OCI-LY1 (cell line): ENCODE measurements at regions not wholly inside any gene's neighbourhood (a gene's known extent, or its start where the extent isn't known, plus 50 kb on each side); places are given as distances from the start of the nearest gene placed in this dataset.

Source experiments
- H2AFZ ChIP-seq: fragments of 200-600 bp; sonication (generic), shearing (Covaris generic); 2 replicates; pipeline ENCODE4 v1.6.0; 2014; ENCODE audit warnings: antibody characterized with exemption, mild to moderate bottlenecking, low read length
- H3F3A ChIP-seq: fragments of 200-600 bp; sonication (generic), shearing (Covaris generic); 2 replicates; pipeline ENCODE4 v1.6.0; 2014; ENCODE audit warnings: mild to moderate bottlenecking, antibody characterized with exemption, low read length, moderate library complexity; ENCODE audit not compliant: insufficient read depth
- H3K27ac ChIP-seq: fragments of 200-600 bp; sonication (generic); 2 replicates; pipeline ENCODE4 v1.5.1; 2014; ENCODE audit warnings: low read length, mixed run types, mild to moderate bottlenecking, low read depth; ENCODE audit not compliant: poor library complexity, severe bottlenecking
- H3K27me3 ChIP-seq: fragments of 200-600 bp; sonication (generic); 2 replicates; pipeline ENCODE4 v1.6.0; 2014; ENCODE audit warnings: antibody characterized with exemption, mild to moderate bottlenecking, low read length, moderate library complexity; ENCODE audit not compliant: insufficient read depth
- H3K36me3 ChIP-seq: fragments of 200-600 bp; sonication (generic); 2 replicates; pipeline ENCODE4 v1.6.1; 2014; ENCODE audit warnings: mild to moderate bottlenecking, antibody characterized with exemption, low read length, moderate library complexity, mixed read lengths; ENCODE audit not compliant: insufficient read depth
- H3K4me1 ChIP-seq: fragments of 200-600 bp; sonication (generic); 2 replicates; pipeline ENCODE4 v1.5.1; 2014; ENCODE audit warnings: mild to moderate bottlenecking, low read length, moderate library complexity; ENCODE audit not compliant: insufficient read depth, severe bottlenecking
- H3K4me2 ChIP-seq: fragments of 200-600 bp; sonication (generic), shearing (Covaris generic); 2 replicates; pipeline ENCODE4 v1.6.1; 2014; ENCODE audit warnings: low read length
- H3K4me3 ChIP-seq: fragments of 200-600 bp; sonication (generic); 2 replicates; pipeline ENCODE4 v1.5.1; 2014; ENCODE audit warnings: low read length, low read depth, mild to moderate bottlenecking, mixed read lengths; ENCODE audit not compliant: poor library complexity, severe bottlenecking
- H3K79me2 ChIP-seq: fragments of 200-600 bp; shearing (Covaris generic); 2 replicates; pipeline ENCODE4 v1.6.1; 2016; ENCODE audit warnings: mixed run types, low read length, mixed read lengths; ENCODE audit not compliant: insufficient read depth
- H3K9ac ChIP-seq: fragments of 200-600 bp; sonication (generic), shearing (Covaris generic); 2 replicates; pipeline ENCODE4 v1.6.1; 2014; ENCODE audit warnings: mild to moderate bottlenecking, low read length, mixed read lengths
- H3K9me2 ChIP-seq: fragments of 200-600 bp; sonication (generic), shearing (Covaris generic); 2 replicates; pipeline ENCODE4 v1.6.1; 2014; ENCODE audit warnings: low read depth, mild to moderate bottlenecking, low read length, mixed read lengths
- H3K9me3 ChIP-seq: fragments of 200-600 bp; shearing (Covaris generic); 2 replicates; pipeline ENCODE4 v1.6.1; 2014; ENCODE audit warnings: low read length, mixed read lengths
- H4K20me1 ChIP-seq: fragments of 200-600 bp; sonication (generic), shearing (Covaris generic); 2 replicates; pipeline ENCODE4 v1.6.0; 2016; ENCODE audit warnings: mild to moderate bottlenecking, low read length; ENCODE audit not compliant: insufficient read depth
- CTCF ChIP-seq: fragments of 200-600 bp; sonication (generic), shearing (Covaris generic); IDR thresholded peaks from 2 replicates; pipeline ENCODE4 v1.5.1; 2017; ENCODE audit warnings: mild to moderate bottlenecking, antibody characterized with exemption, low read length, moderate library complexity, mixed read lengths
- EZH2 ChIP-seq: fragments of 200-600 bp; sonication (generic), shearing (Covaris generic); IDR thresholded peaks from 2 replicates; pipeline ENCODE4 v1.8.0; 2017; ENCODE audit warnings: borderline replicate concordance, mixed run types, mild to moderate bottlenecking, antibody characterized with exemption, low read length, moderate library complexity, mixed read lengths

- no peaks in the 10 kb centered on the region for H3K27me3 ChIP-seq
- H3K4me3 ChIP-seq, result no peak overlapping the region
- H3F3A ChIP-seq, result no peaks in the 10 kb centered on the region
- no peak overlapping the region for H3K9ac ChIP-seq
- H3K36me3 ChIP-seq, result no peaks in the 10 kb centered on the region
- H3K4me1 ChIP-seq, result no peaks in the 10 kb centered on the region
- TF ChIP-seq EZH2 (no peak), CTCF (no peak)
- H4K20me1 ChIP-seq, result no peaks in the 10 kb centered on the region
- H3K27ac ChIP-seq, result no peak overlapping the region
- no peaks in the 10 kb centered on the region for H3K9me3 ChIP-seq
- H2AFZ ChIP-seq, result no peak overlapping the region
- H3K9me2 ChIP-seq, result no peaks in the 10 kb centered on the region
- no peaks in the 10 kb centered on the region for H3K79me2 ChIP-seq
- no peak overlapping the region for H3K4me2 ChIP-seq
These were observed 99.9 kb upstream of the GRIA1 start for GRCh38 chr5:153390569-153390968.

DNA sequence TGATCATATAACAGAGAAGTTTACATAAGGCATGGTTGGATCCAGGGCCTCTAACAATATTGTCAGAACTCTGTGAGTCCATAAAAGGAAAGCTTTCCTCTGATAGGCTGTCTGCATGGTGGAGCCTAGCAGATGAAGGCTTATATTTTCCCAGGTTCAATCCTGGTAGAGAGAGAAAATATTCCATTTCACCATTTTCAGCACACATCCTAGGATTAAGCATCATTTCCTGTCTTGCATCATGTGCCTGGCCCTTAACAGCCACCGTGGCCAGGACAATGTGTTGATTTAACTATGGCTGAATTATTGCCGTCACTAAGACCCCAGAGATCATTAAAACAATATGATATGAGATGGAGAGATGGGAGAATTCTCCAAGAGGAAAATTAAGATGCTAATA lies 90.9 kb upstream of the GRIA1 start:
- Histone ChIP-seq H4K20me1 (no peaks in the 10 kb centered on the region), H3K27ac (no peak overlapping the region), H2AFZ (no peak overlapping the region), H3F3A (no peaks in the 10 kb centered on the region), H3K79me2 (no peaks in the 10 kb centered on the region), H3K36me3 (no peaks in the 10 kb centered on the region), H3K4me3 (no peak overlapping the region), H3K27me3 (no peaks in the 10 kb centered on the region), H3K9me2 (no peaks in the 10 kb centered on the region), H3K9ac (no peak overlapping the region), H3K4me1 (no peaks in the 10 kb centered on the region), H3K4me2 (no peak overlapping the region), H3K9me3 (no peaks in the 10 kb centered on the region)
- TF ChIP-seq CTCF (no peak), EZH2 (no peak)

GRCh38 chr5:153400931-153401330 lies 89.5 kb upstream of the GRIA1 start:
- Histone ChIP-seq H3K4me2 (no peak overlapping the region), H3K79me2 (no peaks in the 10 kb centered on the region), H3K9ac (no peak overlapping the region), H3K27ac (no peak overlapping the region), H3K4me3 (no peak overlapping the region), H3F3A (no peaks in the 10 kb centered on the region), H3K4me1 (no peaks in the 10 kb centered on the region), H3K36me3 (no peaks in the 10 kb centered on the region), H4K20me1 (no peaks in the 10 kb centered on the region), H2AFZ (no peak overlapping the region), H3K27me3 (no peaks in the 10 kb centered on the region), H3K9me2 (no peaks in the 10 kb centered on the region), H3K9me3 (no peaks in the 10 kb centered on the region)
- TF ChIP-seq CTCF, result no peak
- no peak for TF ChIP-seq EZH2
